Transverse colon (tissue), 4 donors: ENCODE measurements at regions not wholly inside any gene's neighbourhood (a gene's known extent, or its start where the extent isn't known, plus 50 kb on each side); places are given as distances from the start of the nearest gene placed in this dataset.

Experiments used
- DNase-seq: peaks from one replicate; pipeline ENCODE4 v3.0.0-alpha.2; 2019
- H3K27ac ChIP-seq, 4 donors: fragments of 200-600 bp; sonication (generic); 2 replicates each; pipeline ENCODE4 v1.5.1; 2016 to 2018; ENCODE audit warnings: inconsistent platforms in 4 of 4
- H3K27me3 ChIP-seq: fragments of 200-600 bp; sonication (generic); 2 replicates; pipeline ENCODE4 v1.5.1; 2017; ENCODE audit warnings: inconsistent platforms
- H3K36me3 ChIP-seq, 4 donors: fragments of 200-600 bp; sonication (generic); 2 replicates each; pipeline ENCODE4 v1.5.1; 2017 to 2019; ENCODE audit warnings: inconsistent platforms in 4 of 4
- H3K4me1 ChIP-seq, 4 donors: fragments of 200-600 bp; sonication (generic); 2 replicates each; pipeline ENCODE4 v1.5.1; 2017 to 2020; ENCODE audit warnings: inconsistent platforms in 4 of 4
- H3K4me3 ChIP-seq, 4 donors: fragments of 200-600 bp; sonication (generic); 1 replicate in 1 of 4; 2 replicates in 3 of 4; pipeline versions ENCODE4 v1.5.1 to v1.6.1; 2017 to 2019; ENCODE audit warnings: inconsistent platforms in 4 of 4
- H3K9me3 ChIP-seq, 2 donors: fragments of 200-600 bp; sonication (generic); 2 replicates each; pipeline ENCODE4 v1.5.1; 2017 to 2019; ENCODE audit warnings: inconsistent platforms in 2 of 2
- EP300 ChIP-seq: sonication (generic); formaldehyde crosslinking; IDR thresholded peaks from one replicate; pipeline ENCODE4 v1.6.1; 2017; ENCODE audit warnings: antibody characterized with exemption, low read depth
- POLR2A ChIP-seq: fragments of 450-650 bp; IDR thresholded peaks from one replicate; pipeline ENCODE4 v1.6.1; 2016; ENCODE audit warnings: antibody characterized with exemption, mild to moderate bottlenecking, moderate library complexity
- POLR2AphosphoS5 ChIP-seq, 3 donors: sonication (generic); formaldehyde crosslinking; IDR thresholded peaks; one replicate each; pipeline ENCODE4 v1.6.1; 2016; ENCODE audit warnings: antibody characterized with exemption in 3 of 3
- WGBS, 2 donors: methylation state at CpG; one replicate each; pipeline ENCODE4 v1.1.5; 2018; ENCODE audit warnings: low coverage in 1 of 2; 5-methylcytosine and 5-hydroxymethylcytosine counted together
- in situ Hi-C, 4 donors: fragments of 200-750 bp; cut with MboI; loops; one replicate each; pipeline versions ENCODE4 v1.15.0 to v1.15.1; 2017; ENCODE audit warnings: low sequenced_read_pairs in 3 of 4, low pct_ligation_motif_present in 1 of 4, low pct_unique_long_range_greater_than_20kb in 1 of 4
- intact Hi-C: fragments of 100-400 bp; cut with DNase I; formaldehyde crosslinking; loops from one replicate; pipeline ENCODE4 v1.15.1; 2023; ENCODE audit warnings: low total_unique reads
- TF ChIP-seq, protein P1 (sequence below), 5 experiments: fragments of 200-600 bp in 3 of 5; fragments of 450-650 bp in 2 of 5; sonication (generic) in 3 of 5; IDR thresholded peaks; 1 replicate in 2 of 5; 2 replicates in 3 of 5; pipeline ENCODE4 v1.5.1; 2016 to 2017; ENCODE audit warnings: antibody characterized with exemption in 5 of 5, inconsistent platforms in 3 of 5, mild to moderate bottlenecking in 2 of 5, moderate library complexity in 1 of 5

DNA sequence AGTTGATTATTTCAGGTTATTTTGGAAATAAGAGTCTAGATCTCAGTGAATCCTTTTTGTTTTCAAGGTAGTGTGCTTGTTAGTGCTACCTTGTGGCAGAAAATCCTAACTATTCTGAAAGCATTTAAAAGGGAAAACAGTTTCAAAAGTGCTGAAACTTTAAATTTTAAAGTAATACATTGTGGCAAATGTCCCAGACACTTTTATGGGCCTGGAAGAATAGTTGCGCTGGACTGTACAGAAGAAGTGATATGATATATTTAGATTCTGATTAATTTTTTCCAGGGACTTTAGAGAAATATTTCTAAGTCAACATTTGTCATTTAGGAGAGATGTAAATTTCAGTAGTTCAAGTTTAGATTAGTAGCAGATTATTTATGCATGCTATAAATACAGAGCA is 96.7 kb upstream of the BMP5 start:
- WGBS, 2 donors, result 64 to 88% methylated on average over 1 of the region's 1 CpG
- intact Hi-C loops, result no loop called here

DNA sequence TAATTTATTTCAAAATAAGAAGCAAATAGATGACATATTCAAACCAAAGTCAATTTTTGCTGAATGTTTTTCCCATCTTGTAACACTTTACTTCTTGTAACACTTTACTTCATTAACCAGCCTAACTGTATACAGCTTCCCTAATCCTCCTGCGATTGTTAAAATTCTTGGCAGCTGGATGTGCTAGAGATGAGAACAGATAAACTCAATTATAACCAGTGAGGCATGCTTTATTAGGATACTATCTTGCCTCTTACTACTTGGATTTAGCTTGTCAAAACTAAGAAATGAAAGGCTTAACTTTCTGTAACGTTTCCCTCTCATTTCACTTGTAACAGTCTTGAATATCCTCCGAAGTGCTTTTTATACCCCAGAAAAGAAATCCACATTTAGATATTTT is 94.1 kb upstream of the BMP5 start:
- no peak overlapping the region for H3K4me3 ChIP-seq
- no peak overlapping the region for H3K27ac ChIP-seq
- H3K36me3 ChIP-seq, result no peaks in the 10 kb centered on the region
- no peak for DNase-seq
- in situ Hi-C loops, result no loop called here
- intact Hi-C loops, result no loop called here
- no peaks in the 10 kb centered on the region for H3K9me3 ChIP-seq
- H3K4me1 ChIP-seq, result no peaks in the 10 kb centered on the region
- 52 to 65% methylated on average over 3 of the region's 3 CpGs for WGBS, 2 donors
- no peaks in the 10 kb centered on the region for H3K27me3 ChIP-seq
- TF ChIP-seq EP300, result no peak

More for the DNA sequence above, 96.7 kb upstream of the BMP5 start:
- no peaks in the 10 kb centered on the region for H3K9me3 ChIP-seq
- no peak for DNase-seq
- in situ Hi-C loops, result no loop called here
- H3K4me1 ChIP-seq, result no peaks in the 10 kb centered on the region
- H3K36me3 ChIP-seq, result no peaks in the 10 kb centered on the region
- TF ChIP-seq POLR2A, result no peak
- no peak for TF ChIP-seq EP300
- TF ChIP-seq, protein P1, sequence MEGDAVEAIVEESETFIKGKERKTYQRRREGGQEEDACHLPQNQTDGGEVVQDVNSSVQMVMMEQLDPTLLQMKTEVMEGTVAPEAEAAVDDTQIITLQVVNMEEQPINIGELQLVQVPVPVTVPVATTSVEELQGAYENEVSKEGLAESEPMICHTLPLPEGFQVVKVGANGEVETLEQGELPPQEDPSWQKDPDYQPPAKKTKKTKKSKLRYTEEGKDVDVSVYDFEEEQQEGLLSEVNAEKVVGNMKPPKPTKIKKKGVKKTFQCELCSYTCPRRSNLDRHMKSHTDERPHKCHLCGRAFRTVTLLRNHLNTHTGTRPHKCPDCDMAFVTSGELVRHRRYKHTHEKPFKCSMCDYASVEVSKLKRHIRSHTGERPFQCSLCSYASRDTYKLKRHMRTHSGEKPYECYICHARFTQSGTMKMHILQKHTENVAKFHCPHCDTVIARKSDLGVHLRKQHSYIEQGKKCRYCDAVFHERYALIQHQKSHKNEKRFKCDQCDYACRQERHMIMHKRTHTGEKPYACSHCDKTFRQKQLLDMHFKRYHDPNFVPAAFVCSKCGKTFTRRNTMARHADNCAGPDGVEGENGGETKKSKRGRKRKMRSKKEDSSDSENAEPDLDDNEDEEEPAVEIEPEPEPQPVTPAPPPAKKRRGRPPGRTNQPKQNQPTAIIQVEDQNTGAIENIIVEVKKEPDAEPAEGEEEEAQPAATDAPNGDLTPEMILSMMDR (IDR thresholded peaks at IDR 0.05), result no peak
- no peak for TF ChIP-seq POLR2AphosphoS5 (IDR thresholded peaks at IDR 0.05)
- no peak overlapping the region for H3K27ac ChIP-seq
- no peaks in the 10 kb centered on the region for H3K27me3 ChIP-seq
- H3K4me3 ChIP-seq, result no peak overlapping the region

DNA sequence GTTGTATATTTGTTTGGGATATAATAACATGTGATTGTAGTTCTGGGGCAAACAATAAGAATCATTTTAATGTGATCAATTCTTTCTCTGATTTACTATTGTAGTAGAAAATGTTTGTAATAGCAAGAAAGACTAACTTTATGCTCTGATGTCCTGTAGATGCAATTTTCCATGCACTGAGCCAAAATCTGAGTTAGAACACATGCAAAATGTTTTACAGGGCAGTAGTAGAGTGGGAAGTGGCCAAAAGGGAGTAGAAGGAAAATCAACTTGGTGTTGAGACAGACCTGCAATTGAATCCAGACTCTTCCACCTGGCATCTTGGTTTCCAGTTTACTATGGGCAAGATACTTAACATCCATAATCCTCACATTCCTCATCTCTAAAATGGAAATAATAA is 93.5 kb upstream of the BMP5 start:
- in situ Hi-C loops, result no loop called here
- H3K27me3 ChIP-seq, result no peaks in the 10 kb centered on the region
- no peak overlapping the region for H3K4me3 ChIP-seq
- intact Hi-C loops, result no loop called here
- H3K4me1 ChIP-seq, result no peaks in the 10 kb centered on the region
- H3K27ac ChIP-seq, result no peak overlapping the region
- no peak for DNase-seq
- TF ChIP-seq POLR2AphosphoS5 (IDR thresholded peaks at IDR 0.05) (no peak), POLR2A (no peak)
- TF ChIP-seq, protein P1 (IDR thresholded peaks at IDR 0.05), result no peak
- no peaks in the 10 kb centered on the region for H3K9me3 ChIP-seq
- no peaks in the 10 kb centered on the region for H3K36me3 ChIP-seq

DNA sequence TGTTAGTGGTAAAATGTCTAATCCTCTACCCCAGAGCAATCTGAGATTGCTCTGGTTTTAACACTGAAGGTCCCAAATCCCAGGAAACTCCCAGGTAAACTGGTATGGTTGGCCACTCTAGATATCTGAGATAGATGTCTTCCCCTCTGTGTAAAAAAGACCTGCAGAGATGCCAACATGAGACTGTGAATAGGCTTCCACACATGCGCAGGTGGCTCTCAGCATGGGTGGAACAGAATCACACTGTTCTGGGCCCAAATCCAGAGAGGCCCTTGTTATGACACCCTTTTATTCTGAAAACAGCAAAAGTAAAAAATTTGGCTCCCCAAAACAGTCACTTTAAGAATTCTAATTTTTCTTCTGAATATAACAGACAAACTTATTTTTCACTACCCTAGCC is 88.7 kb upstream of the BMP5 start:
- no peak for DNase-seq
- intact Hi-C loops (no loop called here), in situ Hi-C loops (no loop called here)
- Histone ChIP-seq H3K27me3 (no peaks in the 10 kb centered on the region), H3K27ac (no peak overlapping the region), H3K9me3 (no peaks in the 10 kb centered on the region), H3K4me1 (no peaks in the 10 kb centered on the region), H3K4me3 (no peak overlapping the region), H3K36me3 (no peaks in the 10 kb centered on the region)
- WGBS, 2 donors, result 90% methylated on average over 1 of the region's 1 CpG; no CpG with 5 or more reads in 1 of the 2 donors
- no peak for TF ChIP-seq EP300
- no peak for TF ChIP-seq POLR2A
- TF ChIP-seq POLR2AphosphoS5 (IDR thresholded peaks at IDR 0.05), result no peak
- TF ChIP-seq, protein P1 (IDR thresholded peaks at IDR 0.05), result no peak

DNA sequence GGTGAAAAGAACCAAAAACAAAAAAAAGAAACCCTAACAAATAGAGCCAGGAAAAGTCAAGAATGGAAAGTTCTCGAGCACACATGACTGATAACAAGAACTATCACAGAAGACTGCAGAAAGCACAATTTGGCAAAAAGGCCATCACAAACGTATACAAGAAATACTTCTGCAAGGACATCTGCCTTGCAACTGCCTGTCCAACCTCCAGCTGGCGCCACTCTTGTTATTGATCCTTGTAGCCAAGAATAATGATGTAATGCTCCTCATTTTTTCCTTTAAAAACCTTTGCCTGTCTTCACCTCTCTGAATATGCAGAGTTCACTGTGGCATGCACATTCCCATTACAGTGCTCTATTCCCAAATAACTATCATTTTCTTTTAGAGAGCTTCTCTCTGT is 87.9 kb upstream of the BMP5 start:
- TF ChIP-seq, protein P1 (IDR thresholded peaks at IDR 0.05), result no peak
- TF ChIP-seq POLR2AphosphoS5 (IDR thresholded peaks at IDR 0.05) (no peak), EP300 (no peak), POLR2A (no peak)
- no peak overlapping the region for H3K4me3 ChIP-seq
- no peak for DNase-seq
- in situ Hi-C loops, result no loop called here
- no peaks in the 10 kb centered on the region for H3K9me3 ChIP-seq
- H3K27me3 ChIP-seq, result no peaks in the 10 kb centered on the region
- no peaks in the 10 kb centered on the region for H3K4me1 ChIP-seq
- H3K36me3 ChIP-seq, result no peaks in the 10 kb centered on the region
- H3K27ac ChIP-seq, result no peak overlapping the region
- 54 to 67% methylated on average over 3 of the region's 3 CpGs for WGBS, 2 donors
- intact Hi-C loops, result no loop called here
